Suprapubic skin (tissue), 4 donors: ENCODE measurements at regions not wholly inside any gene's neighbourhood (a gene's known extent, or its start where the extent isn't known, plus 50 kb on each side); places are given as distances from the start of the nearest gene placed in this dataset.

Experiments
- DNase-seq, 2 donors: peaks; one replicate each; pipeline ENCODE4 v3.0.0-alpha.2; 2019; ENCODE audit warnings: low spot score in 2 of 2
- H3K27ac ChIP-seq: fragments of 200-600 bp; sonication (generic); one replicate; pipeline ENCODE4 v1.5.1; 2019
- H3K27me3 ChIP-seq: fragments of 200-600 bp; sonication (generic); one replicate; pipeline ENCODE4 v1.5.1; 2019
- H3K36me3 ChIP-seq: fragments of 200-600 bp; sonication (generic); one replicate; pipeline ENCODE4 v1.5.1; 2019
- H3K4me1 ChIP-seq: fragments of 200-600 bp; sonication (generic); one replicate; pipeline ENCODE4 v1.5.1; 2019
- H3K4me3 ChIP-seq: fragments of 200-600 bp; sonication (generic); one replicate; pipeline ENCODE4 v1.5.1; 2019; ENCODE audit warnings: mild to moderate bottlenecking
- H3K9me3 ChIP-seq: fragments of 200-600 bp; sonication (generic); one replicate; pipeline ENCODE4 v1.5.1; 2019
- EP300 ChIP-seq: sonication (generic); formaldehyde crosslinking; IDR thresholded peaks from one replicate; pipeline ENCODE4 v1.6.1; 2017; ENCODE audit warnings: antibody characterized with exemption
- POLR2A ChIP-seq, 2 donors: fragments of 450-650 bp; IDR thresholded peaks; one replicate each; pipeline ENCODE4 v1.6.1; 2017; ENCODE audit warnings: antibody characterized with exemption in 2 of 2, mild to moderate bottlenecking in 2 of 2, moderate library complexity in 2 of 2
- POLR2AphosphoS5 ChIP-seq, 3 donors: sonication (generic); formaldehyde crosslinking; IDR thresholded peaks; one replicate each; pipeline ENCODE4 v1.6.1; 2017; ENCODE audit warnings: antibody characterized with exemption in 3 of 3
- WGBS: methylation state at CpG from one replicate; pipeline ENCODE4 v1.1.5; 2018; 5-methylcytosine and 5-hydroxymethylcytosine counted together
- TF ChIP-seq, protein P1 (sequence below), 2 donors: fragments of 200-600 bp in 1 of 2; fragments of 450-650 bp in 1 of 2; sonication (generic) in 1 of 2; IDR thresholded peaks; one replicate each; pipeline ENCODE4 v1.5.1; 2016 to 2019; ENCODE audit warnings: antibody characterized with exemption in 2 of 2, mild to moderate bottlenecking in 1 of 2, moderate library complexity in 1 of 2

- no peak overlapping the region for H3K4me3 ChIP-seq
- no peak for DNase-seq
- TF ChIP-seq, protein P1, sequence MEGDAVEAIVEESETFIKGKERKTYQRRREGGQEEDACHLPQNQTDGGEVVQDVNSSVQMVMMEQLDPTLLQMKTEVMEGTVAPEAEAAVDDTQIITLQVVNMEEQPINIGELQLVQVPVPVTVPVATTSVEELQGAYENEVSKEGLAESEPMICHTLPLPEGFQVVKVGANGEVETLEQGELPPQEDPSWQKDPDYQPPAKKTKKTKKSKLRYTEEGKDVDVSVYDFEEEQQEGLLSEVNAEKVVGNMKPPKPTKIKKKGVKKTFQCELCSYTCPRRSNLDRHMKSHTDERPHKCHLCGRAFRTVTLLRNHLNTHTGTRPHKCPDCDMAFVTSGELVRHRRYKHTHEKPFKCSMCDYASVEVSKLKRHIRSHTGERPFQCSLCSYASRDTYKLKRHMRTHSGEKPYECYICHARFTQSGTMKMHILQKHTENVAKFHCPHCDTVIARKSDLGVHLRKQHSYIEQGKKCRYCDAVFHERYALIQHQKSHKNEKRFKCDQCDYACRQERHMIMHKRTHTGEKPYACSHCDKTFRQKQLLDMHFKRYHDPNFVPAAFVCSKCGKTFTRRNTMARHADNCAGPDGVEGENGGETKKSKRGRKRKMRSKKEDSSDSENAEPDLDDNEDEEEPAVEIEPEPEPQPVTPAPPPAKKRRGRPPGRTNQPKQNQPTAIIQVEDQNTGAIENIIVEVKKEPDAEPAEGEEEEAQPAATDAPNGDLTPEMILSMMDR (IDR thresholded peaks at IDR 0.05) = no peak
- TF ChIP-seq EP300 (no peak), POLR2A (IDR thresholded peaks at IDR 0.05) (no peak), POLR2AphosphoS5 (IDR thresholded peaks at IDR 0.05) (no peak)
These were observed 451.4 kb downstream of the XYLT1 start for GRCh38 chr16:17019366-17019765.

GRCh38 chr16:17023606-17024005, 447.2 kb downstream of the XYLT1 start:
- 73% methylated on average over 4 of the region's 4 CpGs for whole genome bisulfite sequencing
- Histone ChIP-seq H3K4me3 (no peak overlapping the region), H3K36me3 (no peaks in the 10 kb centered on the region), H3K4me1 (no peaks in the 10 kb centered on the region), H3K27me3 (peaks cover 21% of the 10 kb centered on the region), H3K9me3 (no peaks in the 10 kb centered on the region), H3K27ac (no peak overlapping the region)
- TF ChIP-seq POLR2AphosphoS5 (IDR thresholded peaks at IDR 0.05) (no peak), POLR2A (IDR thresholded peaks at IDR 0.05) (no peak), EP300 (no peak)
- TF ChIP-seq, protein P1 (IDR thresholded peaks at IDR 0.05) = no peak
- no peak for DNase-seq

More at GRCh38 chr16:17019366-17019765, 451.4 kb downstream of the XYLT1 start:
- Histone ChIP-seq H3K9me3 (no peaks in the 10 kb centered on the region), H3K4me1 (no peaks in the 10 kb centered on the region), H3K27me3 (peaks cover 21% of the 10 kb centered on the region), H3K27ac (no peak overlapping the region), H3K36me3 (no peaks in the 10 kb centered on the region)

- Histone ChIP-seq H3K27ac (no peak overlapping the region), H3K9me3 (no peaks in the 10 kb centered on the region), H3K36me3 (no peaks in the 10 kb centered on the region), H3K4me1 (no peaks in the 10 kb centered on the region), H3K4me3 (no peak overlapping the region), H3K27me3 (peaks cover 13% of the 10 kb centered on the region)
- 89% methylated on average over 7 of the region's 7 CpGs for WGBS
- no peak for DNase-seq
- TF ChIP-seq POLR2AphosphoS5 (IDR thresholded peaks at IDR 0.05) (no peak), EP300 (no peak), POLR2A (IDR thresholded peaks at IDR 0.05) (no peak)
- TF ChIP-seq, protein P1 (IDR thresholded peaks at IDR 0.05) = no peak
These were observed 446.2 kb downstream of the XYLT1 start for GRCh38 chr16:17024514-17024913.

DNA sequence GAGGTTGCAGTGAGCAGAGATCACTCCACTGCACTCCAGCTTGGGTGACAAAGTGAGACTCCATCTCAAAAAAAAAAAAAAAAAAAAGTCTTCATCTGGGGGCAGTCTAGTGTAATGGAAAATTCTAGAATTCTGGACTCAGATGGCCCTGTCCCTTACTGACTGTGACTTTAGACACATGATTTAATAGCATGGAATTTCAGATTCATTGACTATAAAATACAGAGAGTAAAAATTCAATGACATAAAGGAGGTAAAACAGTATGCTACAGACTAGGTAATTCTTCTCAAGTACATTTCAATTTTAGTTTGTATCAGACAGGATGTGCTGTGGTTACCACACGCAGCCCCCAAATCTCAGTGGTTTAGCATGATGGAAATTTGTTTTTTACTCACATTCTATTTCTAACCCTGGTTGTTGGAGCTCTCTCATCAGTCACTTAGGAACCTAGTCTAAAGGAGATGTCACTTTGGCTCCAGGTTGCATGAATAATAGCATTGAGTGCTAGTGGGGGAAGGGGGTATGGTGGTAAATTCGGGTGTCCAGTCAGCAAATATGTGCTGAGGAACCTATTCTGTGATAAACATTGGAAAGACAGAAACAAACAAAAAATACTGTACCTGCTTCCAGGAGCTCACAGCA, 444.0 kb downstream of the XYLT1 start:
- Histone ChIP-seq H3K27me3 (peaks cover 4% of the 10 kb centered on the region), H3K36me3 (no peaks in the 10 kb centered on the region), H3K4me3 (no peak overlapping the region), H3K4me1 (no peaks in the 10 kb centered on the region), H3K9me3 (no peaks in the 10 kb centered on the region), H3K27ac (no peak overlapping the region)
- WGBS = 59% methylated on average over 2 of the region's 2 CpGs
- no peak for DNase-seq
- TF ChIP-seq EP300 (no peak), POLR2AphosphoS5 (IDR thresholded peaks at IDR 0.05) (no peak), POLR2A (IDR thresholded peaks at IDR 0.05) (no peak)
- TF ChIP-seq, protein P1 (IDR thresholded peaks at IDR 0.05) = no peak

GRCh38 chr16:17027488-17028129, 443.2 kb downstream of the XYLT1 start:
- TF ChIP-seq, protein P1 (IDR thresholded peaks at IDR 0.05) = no peak
- no peak for TF ChIP-seq EP300
- TF ChIP-seq POLR2A (IDR thresholded peaks at IDR 0.05) = no peak
- no peak for TF ChIP-seq POLR2AphosphoS5 (IDR thresholded peaks at IDR 0.05)
- H3K27me3 ChIP-seq = peaks cover 4% of the 10 kb centered on the region
- H3K9me3 ChIP-seq = no peaks in the 10 kb centered on the region
- no peaks in the 10 kb centered on the region for H3K36me3 ChIP-seq
- H3K27ac ChIP-seq = no peak overlapping the region
- WGBS = 89% methylated on average over 6 of the region's 6 CpGs
- H3K4me3 ChIP-seq = no peak overlapping the region
- DNase-seq = no peak
- no peaks in the 10 kb centered on the region for H3K4me1 ChIP-seq
